SK-N-SH treated with all-trans-retinoic acid at 6 μM for 48 hours (cell line): ENCODE measurements at regions not wholly inside any gene's neighbourhood (a gene's known extent, or its start where the extent isn't known, plus 50 kb on each side); places are given as distances from the start of the nearest gene placed in this dataset.

ENCODE experiments used
- ESRRG ChIP-seq: fragments of 250-450 bp; sonication (Bioruptor Pico); IDR thresholded peaks from 2 replicates; pipeline ENCODE4 v1.6.1; 2021; ENCODE audit warnings: mild to moderate bottlenecking
- GLIS3 ChIP-seq: fragments of 250-450 bp; sonication (Bioruptor Pico); IDR thresholded peaks from 2 replicates; pipeline ENCODE4 v1.5.0; 2020; ENCODE audit warnings: mild to moderate bottlenecking, moderate library complexity
- ISL1 ChIP-seq: fragments of 250-450 bp; sonication (Bioruptor Pico); IDR thresholded peaks from 2 replicates; pipeline ENCODE4 v2.1.2; 2022; ENCODE audit warnings: mild to moderate bottlenecking, moderate library complexity
- OSR1 ChIP-seq: fragments of 250-450 bp; sonication (Bioruptor Pico); IDR thresholded peaks from 2 replicates; pipeline ENCODE4 v1.8.0; 2022; ENCODE audit warnings: moderate library complexity, mild to moderate bottlenecking, inconsistent platforms
- RARB ChIP-seq: fragments of 250-450 bp; sonication (Bioruptor Pico); IDR thresholded peaks from 2 replicates; pipeline ENCODE4 v1.8.0; 2021; ENCODE audit warnings: mild to moderate bottlenecking, moderate library complexity
- TCF4 ChIP-seq: fragments of 250-450 bp; sonication (Bioruptor Pico); IDR thresholded peaks from 2 replicates; pipeline ENCODE4 v1.8.0; 2021; ENCODE audit warnings: mild to moderate bottlenecking, moderate library complexity, borderline replicate concordance
- TOX ChIP-seq: fragments of 250-450 bp; sonication (Bioruptor Pico); IDR thresholded peaks from 2 replicates; pipeline ENCODE4 v1.8.0; 2021; ENCODE audit warnings: mild to moderate bottlenecking, moderate library complexity, borderline replicate concordance
- ZFP3 ChIP-seq: fragments of 250-450 bp; sonication (Bioruptor Pico); IDR thresholded peaks from 2 replicates; pipeline ENCODE4 v1.5.0; 2020; ENCODE audit warnings: mild to moderate bottlenecking, moderate library complexity
- ZFP30 ChIP-seq: fragments of 450-650 bp; formaldehyde crosslinking; IDR thresholded peaks from 2 replicates; pipeline ENCODE4 v1.5.0; 2022; ENCODE audit warnings: mild to moderate bottlenecking, moderate library complexity
- TF ChIP-seq, protein P1 (sequence below): fragments of 250-450 bp; sonication (Bioruptor Pico); IDR thresholded peaks from 2 replicates; pipeline ENCODE4 v1.8.0; 2020; ENCODE audit warnings: mild to moderate bottlenecking, moderate library complexity, borderline replicate concordance
- TF ChIP-seq, protein P2 (sequence below): fragments of 250-450 bp; sonication (Bioruptor Pico); IDR thresholded peaks from 2 replicates; pipeline ENCODE4 v1.8.0; 2021; ENCODE audit warnings: low read depth, mild to moderate bottlenecking, moderate library complexity, borderline replicate concordance

DNA sequence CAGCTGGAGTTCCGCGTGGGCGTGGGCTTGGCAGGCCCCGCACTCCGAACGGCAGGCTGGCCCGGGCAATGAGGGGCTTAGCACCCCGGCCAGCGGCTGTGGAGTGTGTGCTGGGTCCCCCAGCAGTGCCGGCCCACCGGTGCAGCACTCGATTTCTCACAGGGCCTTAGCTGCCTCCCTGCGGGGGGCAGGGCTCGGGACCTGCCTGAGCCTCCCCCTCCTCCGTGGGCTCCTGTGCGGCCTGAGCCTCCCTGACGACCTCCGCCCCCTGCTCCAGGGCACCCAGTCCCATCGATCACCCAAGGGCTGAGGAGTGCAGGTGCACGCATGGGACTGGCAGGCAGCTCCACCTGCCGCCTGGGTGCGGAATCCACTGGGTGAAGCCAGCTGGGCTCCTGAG is 191.8 kb downstream of the CYLC2 start:
- TF ChIP-seq ISL1 (CRISPR knock-in tag) (no peak), OSR1 (no peak), GLIS3 (CRISPR knock-in tag) (no peak), ZFP30 (CRISPR knock-in tag) (no peak), TCF4 (no peak), ZFP3 (CRISPR knock-in tag) (no peak), TOX (CRISPR knock-in tag) (no peak), RARB (CRISPR knock-in tag) (no peak), ESRRG (CRISPR knock-in tag) (no peak)
- TF ChIP-seq, protein P1, sequence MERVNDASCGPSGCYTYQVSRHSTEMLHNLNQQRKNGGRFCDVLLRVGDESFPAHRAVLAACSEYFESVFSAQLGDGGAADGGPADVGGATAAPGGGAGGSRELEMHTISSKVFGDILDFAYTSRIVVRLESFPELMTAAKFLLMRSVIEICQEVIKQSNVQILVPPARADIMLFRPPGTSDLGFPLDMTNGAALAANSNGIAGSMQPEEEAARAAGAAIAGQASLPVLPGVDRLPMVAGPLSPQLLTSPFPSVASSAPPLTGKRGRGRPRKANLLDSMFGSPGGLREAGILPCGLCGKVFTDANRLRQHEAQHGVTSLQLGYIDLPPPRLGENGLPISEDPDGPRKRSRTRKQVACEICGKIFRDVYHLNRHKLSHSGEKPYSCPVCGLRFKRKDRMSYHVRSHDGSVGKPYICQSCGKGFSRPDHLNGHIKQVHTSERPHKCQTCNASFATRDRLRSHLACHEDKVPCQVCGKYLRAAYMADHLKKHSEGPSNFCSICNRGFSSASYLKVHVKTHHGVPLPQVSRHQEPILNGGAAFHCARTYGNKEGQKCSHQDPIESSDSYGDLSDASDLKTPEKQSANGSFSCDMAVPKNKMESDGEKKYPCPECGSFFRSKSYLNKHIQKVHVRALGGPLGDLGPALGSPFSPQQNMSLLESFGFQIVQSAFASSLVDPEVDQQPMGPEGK (CRISPR knock-in tag) = no peak
- TF ChIP-seq, protein P2, sequence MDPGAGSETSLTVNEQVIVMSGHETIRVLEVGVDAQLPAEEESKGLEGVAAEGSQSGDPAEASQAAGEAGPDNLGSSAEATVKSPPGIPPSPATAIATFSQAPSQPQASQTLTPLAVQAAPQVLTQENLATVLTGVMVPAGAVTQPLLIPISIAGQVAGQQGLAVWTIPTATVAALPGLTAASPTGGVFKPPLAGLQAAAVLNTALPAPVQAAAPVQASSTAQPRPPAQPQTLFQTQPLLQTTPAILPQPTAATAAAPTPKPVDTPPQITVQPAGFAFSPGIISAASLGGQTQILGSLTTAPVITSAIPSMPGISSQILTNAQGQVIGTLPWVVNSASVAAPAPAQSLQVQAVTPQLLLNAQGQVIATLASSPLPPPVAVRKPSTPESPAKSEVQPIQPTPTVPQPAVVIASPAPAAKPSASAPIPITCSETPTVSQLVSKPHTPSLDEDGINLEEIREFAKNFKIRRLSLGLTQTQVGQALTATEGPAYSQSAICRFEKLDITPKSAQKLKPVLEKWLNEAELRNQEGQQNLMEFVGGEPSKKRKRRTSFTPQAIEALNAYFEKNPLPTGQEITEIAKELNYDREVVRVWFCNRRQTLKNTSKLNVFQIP (CRISPR knock-in tag) = no peak
